Upper lobe of left lung (tissue), 4 donors: ENCODE measurements at regions not wholly inside any gene's neighbourhood (a gene's known extent, or its start where the extent isn't known, plus 50 kb on each side); places are given as distances from the start of the nearest gene placed in this dataset.

Experiments
- EP300 ChIP-seq, 4 donors: sonication (generic); formaldehyde crosslinking; IDR thresholded peaks; one replicate each; pipeline ENCODE4 v1.5.1; 2017; ENCODE audit warnings: antibody characterized with exemption in 4 of 4, control low read depth in 2 of 4
- POLR2A ChIP-seq, 4 donors: fragments of 450-650 bp; IDR thresholded peaks; one replicate each; pipeline ENCODE4 v1.5.1; 2016 to 2017; ENCODE audit warnings: antibody characterized with exemption in 4 of 4, mild to moderate bottlenecking in 2 of 4
- POLR2AphosphoS5 ChIP-seq, 2 donors: sonication (generic); formaldehyde crosslinking; IDR thresholded peaks; one replicate each; pipeline ENCODE4 v1.5.1; 2017; ENCODE audit warnings: antibody characterized with exemption in 2 of 2
- TF ChIP-seq, protein P1 (sequence below), 6 experiments: fragments of 450-650 bp in 4 of 6; fragments of 200-600 bp in 2 of 6; sonication (generic) in 2 of 6; IDR thresholded peaks; one replicate each; pipeline ENCODE4 v1.5.1; 2016 to 2019; ENCODE audit warnings: antibody characterized with exemption in 6 of 6

DNA sequence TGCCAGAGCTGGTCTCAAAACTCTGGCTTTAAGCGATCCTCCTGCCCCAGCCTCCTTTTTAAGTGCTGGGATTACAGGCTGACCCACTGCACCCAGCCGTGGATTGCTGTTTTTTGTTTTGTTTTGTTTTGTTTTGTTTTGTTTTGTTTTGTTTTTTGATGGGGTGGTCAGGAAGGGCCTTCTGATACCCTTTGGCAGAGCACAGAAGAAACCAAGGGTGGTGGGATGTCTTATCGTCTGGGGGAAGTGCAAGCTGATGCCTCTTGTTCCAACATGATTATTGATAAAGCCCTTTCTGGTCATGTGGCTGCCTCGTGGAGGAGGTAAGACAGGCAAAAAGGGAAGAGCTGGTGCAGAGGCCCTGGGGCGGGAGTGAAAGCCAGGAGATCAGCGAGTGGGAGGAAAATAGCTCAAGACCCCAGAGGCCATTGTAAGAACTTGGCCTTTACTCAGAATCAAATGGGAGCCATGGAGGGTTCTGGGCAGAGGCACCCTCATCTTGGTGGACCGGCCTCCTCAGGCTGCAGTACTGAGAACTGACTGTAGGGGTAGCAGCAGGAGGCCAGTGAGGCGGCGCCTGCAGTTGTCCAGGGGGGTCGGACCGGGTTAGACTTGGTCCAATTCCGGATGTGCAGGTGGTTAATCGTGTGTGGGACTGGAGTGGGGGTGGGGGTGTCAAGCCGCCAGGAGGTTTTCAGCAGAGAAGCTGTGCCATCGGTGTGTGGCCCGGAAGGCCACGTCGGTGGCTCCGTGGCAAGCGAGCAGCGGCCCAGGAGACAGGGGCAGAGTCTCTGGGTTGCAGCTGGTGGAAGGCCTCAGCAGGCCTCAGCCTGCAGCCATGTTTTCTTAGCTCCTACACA, 84.4 kb upstream of the GSE1 start:
- no peak for TF ChIP-seq POLR2A (IDR thresholded peaks at IDR 0.05)
- TF ChIP-seq, protein P1, sequence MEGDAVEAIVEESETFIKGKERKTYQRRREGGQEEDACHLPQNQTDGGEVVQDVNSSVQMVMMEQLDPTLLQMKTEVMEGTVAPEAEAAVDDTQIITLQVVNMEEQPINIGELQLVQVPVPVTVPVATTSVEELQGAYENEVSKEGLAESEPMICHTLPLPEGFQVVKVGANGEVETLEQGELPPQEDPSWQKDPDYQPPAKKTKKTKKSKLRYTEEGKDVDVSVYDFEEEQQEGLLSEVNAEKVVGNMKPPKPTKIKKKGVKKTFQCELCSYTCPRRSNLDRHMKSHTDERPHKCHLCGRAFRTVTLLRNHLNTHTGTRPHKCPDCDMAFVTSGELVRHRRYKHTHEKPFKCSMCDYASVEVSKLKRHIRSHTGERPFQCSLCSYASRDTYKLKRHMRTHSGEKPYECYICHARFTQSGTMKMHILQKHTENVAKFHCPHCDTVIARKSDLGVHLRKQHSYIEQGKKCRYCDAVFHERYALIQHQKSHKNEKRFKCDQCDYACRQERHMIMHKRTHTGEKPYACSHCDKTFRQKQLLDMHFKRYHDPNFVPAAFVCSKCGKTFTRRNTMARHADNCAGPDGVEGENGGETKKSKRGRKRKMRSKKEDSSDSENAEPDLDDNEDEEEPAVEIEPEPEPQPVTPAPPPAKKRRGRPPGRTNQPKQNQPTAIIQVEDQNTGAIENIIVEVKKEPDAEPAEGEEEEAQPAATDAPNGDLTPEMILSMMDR (IDR thresholded peaks at IDR 0.05) = peak; percentile 40 to 66 (median 54)
- TF ChIP-seq POLR2AphosphoS5 (IDR thresholded peaks at IDR 0.05) = no peak
- no peak for TF ChIP-seq EP300 (IDR thresholded peaks at IDR 0.05)
